ENCODE measurements at regions not wholly inside any gene's neighbourhood (a gene's known extent, or its start where the extent isn't known, plus 50 kb on each side); places are given as distances from the start of the nearest gene placed in this dataset.

GRCh38 chr10:128230401-128230800 lies 104.2 kb upstream of the MKI67 start:
- in situ Hi-C loops (cut with HindIII; ENCODE audit: extremely low pct_ligation_motif_present, low pct_unique_long_range_greater_than_20kb): no loop called here
- ChIA-PET POLR2A (no interaction called here), CTCF (ENCODE audit: low intra/inter-chr PET ratio, low total read pairs) (no interaction called here)
- TF ChIP-seq ZGPAT (CRISPR knock-in tag; IDR thresholded peaks at IDR 0.05): no peak
- no peak for TF ChIP-seq GATAD1 (CRISPR knock-in tag; IDR thresholded peaks at IDR 0.05)
- no peak for TF ChIP-seq ZBTB37 (CRISPR knock-in tag; IDR thresholded peaks at IDR 0.05)
- TF ChIP-seq GMEB2 (CRISPR knock-in tag; IDR thresholded peaks at IDR 0.05; ENCODE audit: low read depth): no peak
- TF ChIP-seq ZNF33A (CRISPR knock-in tag; IDR thresholded peaks at IDR 0.05; ENCODE audit: borderline replicate concordance): no peak
- TF ChIP-seq RCOR2 (CRISPR knock-in tag; IDR thresholded peaks at IDR 0.05): no peak
- no peak for TF ChIP-seq HINFP (CRISPR knock-in tag; IDR thresholded peaks at IDR 0.05; ENCODE audit: low read depth)
- no peak for TF ChIP-seq ZNF557 (CRISPR knock-in tag; IDR thresholded peaks at IDR 0.05)
- no peak for TF ChIP-seq ZNF782 (CRISPR knock-in tag; IDR thresholded peaks at IDR 0.05; ENCODE audit: borderline replicate concordance)
- TF ChIP-seq MEIS2 (CRISPR knock-in tag; IDR thresholded peaks at IDR 0.05): no peak
- TF ChIP-seq RNF219 (CRISPR knock-in tag; IDR thresholded peaks at IDR 0.05): no peak
- no peak for TF ChIP-seq PHF8 (CRISPR knock-in tag; IDR thresholded peaks at IDR 0.05)
- TF ChIP-seq ZNF12 (CRISPR knock-in tag; IDR thresholded peaks at IDR 0.05): no peak
- no peak for TF ChIP-seq SRY (CRISPR knock-in tag; IDR thresholded peaks at IDR 0.05)
- TF ChIP-seq MXI1 (IDR thresholded peaks at IDR 0.05; ENCODE audit: borderline replicate concordance, low read depth, low read length): no peak
- no peak for TF ChIP-seq ZNF275 (CRISPR knock-in tag; IDR thresholded peaks at IDR 0.05; ENCODE audit: borderline replicate concordance)
- TF ChIP-seq SCMH1 (CRISPR knock-in tag; IDR thresholded peaks at IDR 0.05; ENCODE audit: borderline replicate concordance): no peak

More at GRCh38 chr10:128230401-128230800, 104.2 kb upstream of the MKI67 start:
- BruUV-seq (replicated peaks): no TSS peak
- no peak overlapping the region for H2AFZ ChIP-seq (ENCODE audit: low read length)
- H3K36me3 ChIP-seq (replicated peaks in 1 of 2; ENCODE audit: control insufficient read depth in 1 of 2, insufficient read depth in 2 of 2, low read length in 2 of 2): no peaks in the 10 kb centered on the region
- H3K27ac ChIP-seq (ENCODE audit: extremely low read length, insufficient read depth, low read length): no peak overlapping the region
- no peak overlapping the region for H3K4me2 ChIP-seq (ENCODE audit: low read depth, low read length)
- H4K20me1 ChIP-seq (ENCODE audit: insufficient read depth, low read length): no peaks in the 10 kb centered on the region
- H3K9me3 ChIP-seq (ENCODE audit: low read length): peaks cover 5% of the 10 kb centered on the region; the same call in 1 of the 2 replicates
- DNase-seq (ENCODE audit: low spot score) (no peak), FAIRE-seq (no peak), ATAC-seq (no peak)
- no peaks in the 10 kb centered on the region for H3K4me1 ChIP-seq (ENCODE audit: insufficient read depth, low read length)
- no peak overlapping the region for H3K4me3 ChIP-seq (replicated peaks in 1 of 3; ENCODE audit: insufficient read depth in 1 of 3, low read depth in 2 of 3, low read length in 3 of 3)
- H3K79me2 ChIP-seq (ENCODE audit: insufficient read depth, low read length): no peaks in the 10 kb centered on the region
- H3K9ac ChIP-seq (ENCODE audit: insufficient read depth, low read depth, low read length): no peak overlapping the region
- intact Hi-C loops (cut with micrococcal nuclease; ENCODE audit: unreplicated experiment): no loop called here
- H3K27me3 ChIP-seq (ENCODE audit: control insufficient read depth in 1 of 2, insufficient read depth in 2 of 2, low read length in 2 of 2): no peaks in the 10 kb centered on the region; a peak in 1 of 5 replicates

Measured in HepG2 (cell line).